ES-I3 (cell line): ENCODE measurements at regions not wholly inside any gene's neighbourhood (a gene's known extent, or its start where the extent isn't known, plus 50 kb on each side); places are given as distances from the start of the nearest gene placed in this dataset.
"Not testable (repeated sequence)": the region's sequence is repeated elsewhere in the genome, so short reads cannot be mapped to it uniquely, and the experiment has no call there.

Source experiments
- H3K36me3 ChIP-seq: 2 replicates; pipeline ENCODE4 v1.6.1; 2013; ENCODE audit warnings: mild to moderate bottlenecking, low read length, control low read depth, moderate library complexity; ENCODE audit not compliant: insufficient read depth
- H3K4me1 ChIP-seq: 2 replicates; pipeline ENCODE4 v1.6.1; 2013; ENCODE audit warnings: mild to moderate bottlenecking, control low read depth, low read length; ENCODE audit not compliant: insufficient read depth
- H3K9ac ChIP-seq: 2 replicates; pipeline ENCODE4 v1.6.1; 2013; ENCODE audit warnings: low read depth, mild to moderate bottlenecking, low read length, moderate library complexity
- H3K9me3 ChIP-seq: 2 replicates; pipeline ENCODE4 v1.6.1; 2013; ENCODE audit warnings: mild to moderate bottlenecking, low read length, moderate library complexity; ENCODE audit not compliant: control insufficient read depth, insufficient read depth

GRCh38 chr2:236354973-236355595 lies 90.9 kb upstream of the ASB18 start:
- H3K36me3 ChIP-seq, result no peaks in the 10 kb centered on the region
- no peak overlapping the region for H3K9ac ChIP-seq
- H3K4me1 ChIP-seq, result no peaks in the 10 kb centered on the region; the same call in 1 of the 2 replicates
- no peaks in the 10 kb centered on the region for H3K9me3 ChIP-seq

DNA sequence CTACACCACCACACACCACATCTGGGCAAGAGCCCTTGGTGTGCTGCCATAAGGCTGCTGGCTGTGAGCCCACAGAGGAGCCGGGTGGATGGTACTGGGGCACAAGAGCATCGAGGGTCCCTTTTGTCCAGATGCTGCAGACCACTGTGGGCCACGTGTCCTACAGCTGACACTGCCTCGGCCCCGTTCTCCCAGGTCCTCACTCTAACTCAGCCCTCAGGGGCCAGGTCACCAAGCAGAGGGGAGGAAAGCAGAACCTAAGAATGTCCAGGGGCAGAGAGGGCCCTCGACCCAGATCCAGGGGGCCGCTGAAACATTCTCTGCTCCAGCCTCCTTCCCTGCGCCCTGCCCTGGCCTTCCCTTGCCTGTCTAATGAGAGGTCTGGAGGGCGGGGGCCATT lies 91.7 kb upstream of the ASB18 start:
- H3K4me1 ChIP-seq, result no peaks in the 10 kb centered on the region; the same call in 1 of the 2 replicates
- no peak overlapping the region for H3K9ac ChIP-seq
- no peaks in the 10 kb centered on the region for H3K9me3 ChIP-seq
- H3K36me3 ChIP-seq, result no peaks in the 10 kb centered on the region

GRCh38 chr2:236356321-236356720 lies 92.1 kb upstream of the ASB18 start:
- H3K9me3 ChIP-seq, H3K9ac ChIP-seq, H3K36me3 ChIP-seq, H3K4me1 ChIP-seq: not testable (repeated sequence)

DNA sequence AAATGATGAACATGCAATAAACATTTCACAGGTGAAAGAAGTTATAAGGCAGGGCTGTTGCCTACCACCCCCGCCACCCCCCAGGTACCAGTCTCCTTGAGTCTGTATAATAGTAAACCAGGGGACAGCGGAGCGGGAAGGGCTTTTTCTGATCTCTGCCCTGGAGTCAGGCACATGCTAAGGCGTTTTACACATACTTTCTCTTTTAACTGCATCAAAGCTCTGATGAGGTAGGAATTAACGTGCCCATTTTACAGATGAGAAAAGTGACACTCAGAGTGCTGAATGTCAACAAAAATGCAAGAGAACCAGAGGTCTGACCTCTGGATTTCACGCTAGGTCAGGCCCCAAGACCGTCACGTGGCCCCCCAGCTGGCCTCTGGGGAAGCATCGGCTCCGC lies 94.3 kb upstream of the ASB18 start:
- H3K4me1 ChIP-seq, H3K9ac ChIP-seq, H3K36me3 ChIP-seq, H3K9me3 ChIP-seq: not testable (repeated sequence)

DNA sequence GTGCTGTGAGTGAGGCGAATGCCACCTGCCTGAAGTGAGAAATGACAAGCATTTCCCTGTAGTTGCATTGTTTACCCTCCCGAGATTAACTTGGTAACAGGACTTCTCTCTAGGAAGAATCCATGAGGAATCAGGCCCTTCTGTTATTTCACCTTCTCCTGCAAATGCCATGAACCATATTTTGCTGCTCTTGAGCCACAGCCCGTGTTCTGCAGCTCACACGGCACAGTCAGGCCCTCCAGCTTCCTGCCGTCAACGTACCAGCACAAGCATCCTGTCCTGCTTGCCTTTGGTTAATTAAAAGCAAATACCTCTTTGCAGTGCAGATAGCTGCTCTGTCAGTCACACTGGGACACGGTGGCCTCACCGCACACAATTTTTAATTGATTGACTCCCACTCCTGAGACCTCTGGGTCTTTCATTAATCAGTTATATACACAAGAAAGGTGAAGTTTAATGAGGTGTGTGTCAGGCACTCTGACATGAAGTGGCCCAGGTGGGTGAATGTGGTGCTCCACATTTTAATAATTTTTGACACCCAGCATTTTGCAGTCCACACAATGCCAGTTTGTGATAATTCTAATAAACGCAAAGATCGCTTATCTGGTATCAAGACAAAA lies 95.3 kb upstream of the ASB18 start:
- H3K9ac ChIP-seq, result no peak overlapping the region

DNA sequence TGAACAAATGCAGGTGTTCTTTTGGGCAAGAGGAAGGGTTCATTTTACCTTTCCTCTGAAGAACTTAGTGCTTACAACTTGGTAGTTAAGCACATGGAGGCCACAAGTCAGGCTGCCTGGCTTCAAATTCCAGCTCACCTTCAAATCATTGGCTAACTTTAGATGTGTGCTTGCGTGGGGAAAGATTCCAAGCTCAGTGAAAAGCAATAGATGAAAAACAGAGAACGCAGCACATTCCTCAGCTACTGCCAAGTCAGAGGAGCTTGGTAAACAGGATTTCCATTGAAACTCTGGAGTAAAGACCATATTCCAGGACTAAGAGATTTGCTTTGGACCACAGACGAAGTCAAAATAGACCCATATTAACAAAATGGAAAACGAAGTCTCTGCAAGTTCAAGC lies 96.3 kb upstream of the ASB18 start:
- Histone ChIP-seq H3K4me1 (no peaks in the 10 kb centered on the region; the same call in 1 of the 2 replicates), H3K36me3 (no peaks in the 10 kb centered on the region), H3K9me3 (no peaks in the 10 kb centered on the region), H3K9ac (no peak overlapping the region)

More for the DNA sequence above, 95.3 kb upstream of the ASB18 start:
- Histone ChIP-seq H3K36me3 (no peaks in the 10 kb centered on the region), H3K4me1 (no peaks in the 10 kb centered on the region; the same call in 1 of the 2 replicates), H3K9me3 (no peaks in the 10 kb centered on the region)

GRCh38 chr2:236363711-236364277 lies 99.6 kb upstream of the ASB18 start:
- H3K9ac ChIP-seq, result no peak overlapping the region
- H3K9me3 ChIP-seq, result no peaks in the 10 kb centered on the region
- no peaks in the 10 kb centered on the region for H3K36me3 ChIP-seq
- no peaks in the 10 kb centered on the region; the same call in 1 of the 2 replicates for H3K4me1 ChIP-seq

- Histone ChIP-seq H3K4me1 (no peaks in the 10 kb centered on the region), H3K36me3 (no peaks in the 10 kb centered on the region), H3K9me3 (no peaks in the 10 kb centered on the region), H3K9ac (no peak overlapping the region)
These were observed 101.2 kb upstream of the ASB18 start for GRCh38 chr2:236365258-236366048.

DNA sequence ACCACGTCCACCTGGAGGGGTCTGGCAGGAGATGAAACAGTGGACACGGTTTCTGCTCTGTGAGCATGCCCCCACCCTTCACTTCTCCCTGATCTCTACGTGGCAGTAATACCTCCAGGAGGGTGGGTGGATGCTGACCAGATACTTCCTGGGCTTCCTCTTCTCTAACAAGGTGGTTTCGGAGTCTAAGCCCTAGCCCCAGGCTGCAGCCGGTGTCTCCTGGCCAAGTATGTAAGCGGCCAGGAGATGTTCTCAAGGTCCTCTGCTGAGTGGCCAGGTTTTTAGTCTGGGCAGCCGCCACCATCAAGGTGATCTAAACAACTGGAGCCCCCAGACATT lies 101.8 kb upstream of the ASB18 start:
- no peaks in the 10 kb centered on the region for H3K4me1 ChIP-seq
- H3K9ac ChIP-seq, result no peak overlapping the region
- H3K9me3 ChIP-seq, result no peaks in the 10 kb centered on the region
- no peaks in the 10 kb centered on the region for H3K36me3 ChIP-seq

GRCh38 chr2:236366397-236366796 lies 102.2 kb upstream of the ASB18 start:
- no peaks in the 10 kb centered on the region for H3K9me3 ChIP-seq
- H3K36me3 ChIP-seq, result no peaks in the 10 kb centered on the region
- H3K9ac ChIP-seq, result no peak overlapping the region
- H3K4me1 ChIP-seq, result no peaks in the 10 kb centered on the region

GRCh38 chr2:236367506-236368289 lies 103.5 kb upstream of the ASB18 start:
- no peaks in the 10 kb centered on the region for H3K36me3 ChIP-seq
- no peaks in the 10 kb centered on the region for H3K4me1 ChIP-seq
- no peak overlapping the region for H3K9ac ChIP-seq
- no peaks in the 10 kb centered on the region for H3K9me3 ChIP-seq

GRCh38 chr2:236369661-236370062 lies 105.5 kb upstream of the ASB18 start:
- no peaks in the 10 kb centered on the region for H3K36me3 ChIP-seq
- peaks cover 2% of the 10 kb centered on the region; the same call in 1 of the 2 replicates for H3K9me3 ChIP-seq
- H3K9ac ChIP-seq, result no peak overlapping the region
- H3K4me1 ChIP-seq, result no peaks in the 10 kb centered on the region

DNA sequence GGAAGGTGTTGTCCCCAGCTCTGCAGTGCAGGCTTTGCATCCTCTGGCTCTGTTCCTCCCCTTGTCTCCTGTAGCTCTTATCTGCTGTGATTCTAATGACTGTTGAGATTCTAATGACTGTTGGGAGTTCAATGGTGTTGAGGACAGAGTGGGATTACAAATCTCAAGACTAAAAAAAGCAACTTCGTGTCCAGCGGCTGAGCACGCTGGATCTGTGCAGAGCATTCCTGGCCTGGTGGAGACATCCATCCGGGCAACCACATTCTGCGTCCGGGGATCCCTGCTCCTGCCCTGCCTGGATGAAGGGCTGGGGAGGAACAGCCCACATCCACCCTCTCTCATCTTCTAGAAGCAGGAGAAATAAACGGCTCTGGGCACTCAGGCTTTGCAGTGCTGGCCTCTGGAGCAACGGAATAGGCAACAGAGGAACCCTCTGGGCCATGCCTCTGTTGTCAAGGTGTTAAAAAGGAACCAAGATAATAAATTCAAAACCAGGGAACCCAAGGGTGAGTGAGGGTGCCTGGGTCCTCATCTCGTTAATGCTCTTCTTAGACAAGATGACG lies 106.7 kb upstream of the ASB18 start:
- Histone ChIP-seq H3K9ac (no peak overlapping the region), H3K9me3 (peaks cover 2% of the 10 kb centered on the region; the same call in 1 of the 2 replicates), H3K36me3 (no peaks in the 10 kb centered on the region), H3K4me1 (no peaks in the 10 kb centered on the region)

- Histone ChIP-seq H3K36me3 (no peaks in the 10 kb centered on the region), H3K9me3 (peaks cover 2% of the 10 kb centered on the region; the same call in 1 of the 2 replicates), H3K9ac (no peak overlapping the region), H3K4me1 (no peaks in the 10 kb centered on the region; the same call in 1 of the 2 replicates)
These were observed 111.8 kb upstream of the ASB18 start for GRCh38 chr2:236375973-236376476.
